GM19455 (cell line): ENCODE measurements at regions not wholly inside any gene's neighbourhood (a gene's known extent, or its start where the extent isn't known, plus 50 kb on each side); places are given as distances from the start of the nearest gene placed in this dataset.
"Not testable (repeated sequence)": the region's sequence is repeated elsewhere in the genome, so short reads cannot be mapped to it uniquely, and the experiment has no call there.

Experiments used
- ATAC-seq: cut with Tn5 transposase; IDR thresholded peaks from one replicate; pipeline ENCODE4 v1.9.1; 2021; ENCODE audit not compliant: unreplicated experiment

DNA sequence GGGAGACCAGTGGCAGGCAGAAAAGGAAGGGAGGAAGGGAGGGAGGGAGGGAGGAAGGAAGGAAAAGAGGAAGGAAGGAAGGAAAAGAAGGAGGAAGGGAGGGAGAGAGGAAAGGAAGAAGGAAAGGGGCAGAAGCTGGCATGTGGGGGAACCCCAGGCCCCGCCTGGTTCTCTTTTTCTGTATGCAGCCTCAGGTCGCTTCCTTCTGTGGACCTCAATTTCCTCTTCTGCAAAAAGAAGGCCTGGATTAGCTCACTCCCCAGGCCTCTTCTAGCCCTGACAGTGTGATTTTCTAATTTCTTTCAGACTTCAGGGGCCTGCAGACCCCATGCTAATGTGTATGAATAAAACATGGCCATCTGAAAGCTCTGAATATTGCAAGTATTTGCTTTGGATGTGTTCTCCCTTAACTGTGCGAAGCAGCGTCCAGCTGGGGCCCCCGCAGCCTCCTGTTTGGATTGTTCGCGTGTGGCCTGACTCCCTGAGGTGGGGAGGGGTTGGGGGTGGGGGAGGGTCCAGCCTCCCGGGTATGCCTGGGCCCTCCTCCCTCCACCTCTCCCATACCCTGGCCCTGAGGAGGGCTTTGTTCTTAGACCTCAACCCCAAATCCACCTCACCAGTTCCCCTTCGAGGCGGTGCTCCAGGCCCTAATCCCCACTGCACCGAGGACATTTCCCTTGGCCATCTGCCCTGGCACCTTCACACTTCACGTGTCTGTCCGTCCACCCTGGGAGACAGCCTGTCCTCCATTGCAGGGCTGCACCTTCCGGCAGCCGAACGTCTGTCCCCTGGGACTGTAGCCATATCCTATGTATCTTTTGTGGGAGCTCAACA lies 199.9 kb upstream of the ATP6AP2 start:
- ATAC-seq = no peak

DNA sequence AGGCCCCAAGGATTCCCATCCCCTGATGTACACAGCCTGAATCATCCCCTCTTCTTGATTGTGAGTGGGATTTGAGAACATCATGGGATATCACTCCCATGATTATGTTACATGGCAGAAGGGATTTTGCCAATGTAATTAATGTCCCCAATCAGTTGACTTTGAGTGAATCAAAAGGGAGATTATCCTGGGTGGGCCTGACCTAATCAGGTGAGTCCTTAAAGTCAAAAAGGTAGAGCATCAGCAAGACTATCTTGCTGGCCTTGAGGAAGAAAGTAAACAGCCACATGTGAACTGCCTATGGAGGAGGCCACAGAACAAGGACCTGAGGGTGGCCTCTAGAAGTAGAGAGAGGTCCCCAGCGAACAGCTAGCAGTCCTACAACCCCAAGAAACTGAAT lies 203.1 kb upstream of the ATP6AP2 start:
- ATAC-seq = no peak

DNA sequence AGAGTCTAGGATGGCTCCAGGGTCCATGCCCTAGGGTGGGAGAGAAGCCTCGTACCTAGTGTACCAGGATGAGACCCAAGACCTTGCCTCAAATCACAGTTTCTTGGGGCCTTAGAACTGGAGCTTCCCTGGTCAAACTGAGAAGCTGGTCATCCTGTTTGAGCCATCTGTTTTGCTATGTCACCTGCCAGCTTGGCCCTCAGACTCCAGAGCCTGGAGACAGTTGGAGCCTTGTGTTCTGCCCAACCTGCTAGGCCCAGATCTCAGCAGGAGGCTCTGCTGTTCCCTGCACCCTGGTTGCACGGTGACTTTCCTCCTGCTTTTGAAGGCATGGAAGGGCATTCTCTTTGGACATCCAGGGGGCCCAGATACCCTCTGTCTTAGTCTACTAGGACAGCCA lies 206.3 kb upstream of the ATP6AP2 start:
- no peak for ATAC-seq

DNA sequence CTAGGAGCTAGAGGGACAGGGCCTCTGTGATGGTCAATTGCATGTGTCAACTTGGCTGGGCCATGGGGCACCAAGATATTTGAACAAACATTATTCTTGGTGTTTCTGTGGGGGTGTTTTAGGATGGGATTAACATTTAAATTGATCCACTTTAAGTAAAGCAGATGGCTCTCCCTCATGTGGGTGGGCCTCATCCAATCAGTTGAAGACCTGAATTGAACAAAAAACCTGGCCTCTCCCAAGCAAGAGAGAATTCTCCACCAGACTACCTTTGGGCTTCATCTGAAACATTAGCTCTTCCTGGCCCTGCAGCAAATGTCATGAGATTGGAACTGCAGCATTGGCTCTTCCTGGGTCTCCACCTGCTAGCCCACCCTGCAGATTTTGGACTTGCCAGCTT lies 207.1 kb upstream of the ATP6AP2 start:
- ATAC-seq = no peak

DNA sequence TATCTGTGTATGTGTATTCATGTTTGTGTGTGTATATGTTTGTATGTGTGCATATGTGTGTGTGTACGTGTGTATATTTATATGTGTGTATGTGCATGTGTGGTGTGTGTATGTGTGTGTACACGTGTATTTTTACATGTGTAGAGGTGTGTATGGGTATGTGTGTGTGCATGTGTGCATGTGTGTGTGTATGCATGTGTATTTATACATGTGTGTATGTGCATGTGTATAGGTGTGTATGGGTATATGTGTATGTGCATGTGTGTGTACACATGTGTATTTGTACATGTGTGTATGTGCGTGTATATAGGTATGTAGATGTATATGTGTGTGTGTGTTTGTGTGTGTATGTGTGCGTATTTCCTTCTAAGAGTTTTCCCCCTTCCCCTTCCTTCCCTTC lies 207.7 kb upstream of the ATP6AP2 start:
- no peak for ATAC-seq

DNA sequence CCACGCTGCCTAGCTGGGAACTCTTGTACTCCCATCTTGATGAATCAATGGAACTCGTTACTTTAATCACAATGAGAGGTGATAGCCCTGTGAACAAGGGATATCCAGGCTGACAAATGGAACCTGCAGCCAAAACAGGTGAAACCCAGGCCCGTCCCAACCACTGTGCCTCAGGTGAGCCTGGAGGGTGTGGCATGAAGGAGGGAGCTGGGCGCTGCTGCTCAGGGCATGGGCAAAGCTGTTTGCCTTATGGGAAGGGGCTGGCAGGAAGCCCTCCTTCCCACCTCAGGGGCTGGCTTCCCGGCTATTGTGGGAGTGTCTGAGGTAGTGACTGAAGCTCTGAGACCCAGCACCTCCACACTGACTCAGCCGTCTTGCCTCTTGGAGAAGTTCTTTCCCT lies 209.4 kb upstream of the ATP6AP2 start:
- no peak for ATAC-seq

DNA sequence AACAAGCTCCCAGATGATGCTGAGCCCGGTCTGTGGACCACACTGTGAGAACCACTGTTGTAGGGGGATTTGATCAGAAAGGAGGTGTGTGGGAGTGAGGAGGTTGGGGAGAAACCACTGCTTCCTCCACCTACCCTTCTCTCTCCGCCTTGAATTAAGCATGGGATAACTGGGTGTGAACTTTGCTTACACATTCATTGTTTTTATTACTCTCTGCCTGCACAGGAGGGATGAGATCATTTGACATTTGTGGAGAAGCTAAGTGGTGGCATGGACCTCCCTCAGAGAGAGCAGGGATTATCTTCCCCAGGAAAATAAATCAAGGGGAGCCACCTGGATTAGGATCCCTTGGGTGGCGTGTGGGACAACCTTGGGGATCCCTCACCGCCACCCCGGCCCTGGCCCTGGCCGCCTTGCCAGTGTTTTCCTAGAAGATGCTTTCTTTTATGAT lies 212.1 kb upstream of the ATP6AP2 start:
- no peak for ATAC-seq

DNA sequence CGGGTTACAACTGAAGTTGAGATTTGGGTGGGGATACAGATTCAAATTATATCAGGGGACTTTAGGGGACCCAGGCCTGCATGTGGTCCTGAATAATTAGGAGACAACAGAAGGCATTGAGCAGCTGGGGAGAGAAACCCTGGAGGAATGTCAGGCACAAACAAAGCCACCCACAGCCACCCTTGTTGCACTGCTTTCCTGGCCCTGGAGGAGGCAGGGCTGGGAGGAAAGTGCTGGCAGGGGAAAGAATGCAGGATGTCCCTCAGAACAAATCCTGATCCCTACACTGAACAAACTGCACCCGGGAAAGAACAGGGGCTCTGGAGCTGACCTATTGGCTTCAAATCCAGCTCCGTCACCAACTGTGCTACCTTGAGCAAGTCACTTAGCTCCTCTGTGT lies 214.1 kb upstream of the ATP6AP2 start:
- ATAC-seq = no peak

DNA sequence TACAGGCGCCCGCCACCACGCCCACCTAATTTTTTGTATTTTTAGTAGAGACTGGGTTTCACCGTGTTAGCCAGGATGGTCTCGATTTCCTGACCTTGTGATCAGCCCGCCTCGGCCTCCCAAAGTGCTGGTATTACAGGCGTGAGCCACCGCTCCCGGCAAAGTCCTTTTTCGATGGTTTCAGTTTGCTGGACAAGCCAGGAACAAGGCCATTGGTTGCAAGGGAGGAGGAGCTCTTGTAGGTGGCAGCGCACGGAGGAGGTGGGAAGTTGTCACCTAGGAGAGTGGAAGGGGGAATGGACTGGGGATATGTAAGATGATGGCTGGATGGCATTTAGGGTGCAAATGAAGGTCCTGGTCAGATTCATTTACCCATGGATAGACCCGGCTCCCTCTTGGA lies 218.5 kb upstream of the ATP6AP2 start:
- ATAC-seq = not testable (repeated sequence)

DNA sequence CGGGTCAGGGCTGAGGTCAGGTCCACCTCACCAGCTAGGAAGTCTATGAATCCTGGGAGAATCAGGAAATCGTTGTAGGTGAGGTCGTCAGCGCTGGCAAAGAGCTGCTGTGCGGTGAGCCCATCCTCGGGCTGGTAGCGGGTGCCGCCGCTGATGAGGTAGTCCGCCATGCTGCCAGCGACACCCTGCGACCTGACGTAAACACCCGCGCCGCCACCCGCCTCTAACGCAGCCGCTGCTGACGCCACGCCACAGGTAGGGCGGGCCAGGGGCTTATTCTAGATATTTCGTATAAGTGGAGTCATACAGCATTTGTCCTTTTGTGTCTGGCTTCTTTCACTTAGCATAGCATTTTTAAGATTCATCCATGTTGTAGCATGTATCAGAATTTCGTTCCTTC lies 220.2 kb upstream of the ATP6AP2 start:
- ATAC-seq = no peak

DNA sequence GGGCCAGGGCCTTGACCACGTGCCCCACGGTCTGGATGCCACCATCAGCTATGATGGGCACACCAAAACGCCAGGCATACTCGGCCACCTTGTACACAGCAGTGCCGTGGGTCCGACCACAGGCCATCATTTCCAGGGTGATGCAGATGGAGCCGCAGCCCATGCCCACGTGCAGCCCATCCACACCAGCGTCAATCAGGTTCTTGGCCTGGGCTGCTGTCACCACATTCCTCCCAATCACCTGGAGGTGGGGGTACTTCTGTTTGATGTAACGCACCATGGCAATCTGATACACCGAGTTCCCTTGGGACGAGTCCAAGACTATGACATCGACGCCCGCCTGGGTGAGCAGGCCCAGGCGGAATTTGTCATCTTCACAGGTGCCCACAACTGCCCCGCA lies 221.2 kb upstream of the ATP6AP2 start:
- ATAC-seq = no peak

DNA sequence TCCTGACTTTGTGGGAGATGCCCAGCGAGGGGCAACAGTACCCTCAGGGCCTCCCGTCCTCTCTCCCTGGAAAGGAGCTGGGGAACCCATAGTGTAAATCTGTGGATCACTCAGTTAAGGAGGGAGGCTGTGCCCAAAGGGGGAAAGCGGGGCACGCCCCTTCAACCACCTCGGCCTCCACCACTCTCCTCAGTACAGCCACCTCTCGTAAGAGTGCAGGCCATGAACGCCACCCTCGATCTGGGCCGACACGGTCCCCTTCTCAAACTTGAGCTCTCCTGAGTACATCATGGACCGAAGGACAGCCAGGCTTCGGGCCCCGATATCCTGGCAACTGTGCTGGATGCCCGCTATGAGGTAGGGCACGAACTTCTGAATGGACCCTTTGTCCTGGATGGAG lies 221.8 kb upstream of the ATP6AP2 start:
- ATAC-seq = no peak

DNA sequence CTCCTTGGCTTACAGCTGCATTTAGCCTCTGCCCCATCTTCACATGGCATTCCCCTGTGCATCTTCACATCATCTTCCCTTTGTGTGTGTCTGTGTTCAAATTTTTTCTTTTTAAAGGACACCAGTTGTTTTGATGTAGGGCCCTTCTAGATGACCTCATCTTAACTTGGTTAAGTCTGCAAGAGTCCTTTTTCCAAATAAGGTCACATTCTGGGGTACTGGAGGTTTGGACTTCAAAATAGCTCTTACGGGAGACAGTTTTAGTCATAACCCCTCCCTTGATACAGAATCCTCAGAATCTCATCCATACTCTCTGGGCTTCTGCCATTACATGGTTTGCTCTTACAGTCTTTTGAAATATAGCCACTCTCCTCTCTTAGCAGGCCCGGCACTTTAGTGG lies 231.5 kb upstream of the ATP6AP2 start:
- no peak for ATAC-seq

DNA sequence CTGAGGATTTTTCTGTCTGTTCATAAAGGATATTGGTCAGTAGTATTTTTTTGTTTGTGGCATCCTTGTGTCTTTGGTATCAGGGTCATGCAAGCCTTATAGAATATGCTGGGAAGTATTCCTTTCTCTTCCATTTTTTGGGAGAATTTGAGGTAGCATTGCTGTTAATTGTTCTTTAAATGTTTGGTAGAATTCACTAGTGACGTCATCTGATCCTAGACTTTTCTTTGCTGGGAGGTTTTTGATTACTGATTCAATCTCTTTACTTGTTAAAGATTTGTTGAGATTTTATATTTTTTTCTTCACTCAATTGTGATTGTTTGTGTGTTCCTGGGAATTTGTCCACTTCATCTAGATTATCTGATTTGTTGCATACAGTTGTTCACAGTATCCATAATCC lies 234.4 kb upstream of the ATP6AP2 start:
- ATAC-seq = no peak

DNA sequence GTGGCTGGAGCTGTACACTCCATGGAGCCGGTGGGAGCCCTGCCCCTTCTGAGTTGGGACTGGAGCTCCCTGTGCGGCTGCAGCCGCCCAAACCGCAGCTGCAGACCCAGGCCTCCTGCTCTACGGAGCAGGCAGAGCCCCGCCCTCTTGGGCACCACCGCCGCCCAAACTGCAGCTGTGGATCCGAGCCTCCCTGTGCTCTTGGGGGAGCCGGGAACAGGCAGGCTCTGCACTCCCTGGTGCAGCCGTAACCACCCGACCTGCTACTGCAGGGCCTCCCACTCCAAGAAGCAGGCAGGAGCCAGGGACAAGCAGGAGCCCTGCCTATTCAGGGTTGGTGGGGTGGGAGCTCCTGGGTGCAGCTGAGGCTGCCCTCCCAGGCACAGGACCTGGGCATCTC lies 237.5 kb upstream of the ATP6AP2 start:
- no peak for ATAC-seq

DNA sequence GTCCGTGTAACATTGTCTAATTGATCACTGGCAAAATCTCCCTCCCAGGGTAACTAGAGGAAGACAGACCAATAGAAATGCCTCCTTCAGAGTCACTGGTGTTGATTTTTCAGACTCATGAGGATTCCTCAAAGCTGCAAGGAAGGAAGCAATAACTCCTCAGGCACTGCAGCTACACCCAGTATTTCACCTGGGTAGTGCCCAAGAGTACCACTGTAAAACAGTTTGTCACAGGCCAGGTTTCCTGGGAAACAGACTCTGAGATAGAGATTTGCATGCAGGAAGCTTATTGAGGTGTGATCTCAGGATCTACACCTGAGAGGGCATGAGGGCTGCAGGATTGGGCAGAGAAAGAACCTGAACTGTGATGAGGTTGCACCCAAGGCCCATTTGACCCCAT lies 240.7 kb upstream of the ATP6AP2 start:
- no peak for ATAC-seq

DNA sequence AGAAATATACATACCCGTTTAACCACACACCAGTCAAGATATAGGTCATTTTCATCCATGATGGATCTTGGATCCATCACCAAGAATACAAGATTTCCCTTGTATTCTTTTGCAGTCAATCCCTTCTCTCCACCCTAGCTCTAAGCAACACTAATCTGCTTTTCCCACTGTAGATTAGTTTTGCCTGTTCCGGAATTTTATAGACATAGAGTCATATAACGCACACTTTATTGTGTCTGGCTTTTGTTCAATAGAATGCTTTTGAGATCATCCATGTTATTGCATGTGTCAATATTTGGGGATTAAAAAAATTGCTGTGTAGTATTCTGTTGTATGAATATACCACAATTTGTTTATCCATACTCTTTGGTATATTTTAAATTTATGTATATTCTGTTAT lies 235.6 kb upstream of the BCOR start:
- ATAC-seq = no peak

DNA sequence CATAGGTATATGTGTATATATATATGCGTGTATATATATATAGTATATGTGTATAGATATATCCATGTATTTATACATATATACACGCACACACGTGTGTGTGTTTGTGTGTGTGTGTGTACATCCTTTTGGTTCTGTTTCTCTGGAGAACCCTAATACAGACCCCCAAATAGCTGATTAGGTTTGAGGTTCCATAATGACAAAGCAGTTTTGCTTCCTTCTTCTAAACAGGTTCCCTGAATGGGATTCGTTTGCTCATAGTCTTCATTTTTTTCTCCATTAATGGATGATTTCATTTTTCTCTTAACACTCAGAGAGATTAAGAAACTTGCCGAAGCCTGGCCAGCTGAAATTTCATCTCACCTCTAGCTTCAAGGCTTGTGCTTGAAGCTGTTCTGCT lies 234.0 kb upstream of the BCOR start:
- no peak for ATAC-seq

DNA sequence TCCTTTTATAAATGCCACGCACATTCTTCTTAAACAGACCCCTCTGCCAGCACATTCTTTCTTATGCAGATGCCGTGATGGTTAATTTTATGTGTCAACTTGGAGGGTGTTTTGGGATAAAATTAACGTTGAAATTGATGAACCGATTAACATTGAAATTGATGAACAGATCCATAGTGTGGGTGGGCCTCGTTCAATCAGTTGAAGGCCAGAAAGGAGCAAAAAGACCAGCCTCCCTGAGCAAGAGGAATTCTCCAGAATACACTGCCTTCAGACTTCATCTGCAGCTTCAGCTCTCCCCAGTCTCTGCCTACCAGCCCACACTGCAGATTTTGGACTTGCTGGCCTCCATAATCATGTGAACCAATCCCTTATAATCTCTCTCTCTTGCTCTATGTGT lies 233.6 kb upstream of the BCOR start:
- ATAC-seq = no peak

DNA sequence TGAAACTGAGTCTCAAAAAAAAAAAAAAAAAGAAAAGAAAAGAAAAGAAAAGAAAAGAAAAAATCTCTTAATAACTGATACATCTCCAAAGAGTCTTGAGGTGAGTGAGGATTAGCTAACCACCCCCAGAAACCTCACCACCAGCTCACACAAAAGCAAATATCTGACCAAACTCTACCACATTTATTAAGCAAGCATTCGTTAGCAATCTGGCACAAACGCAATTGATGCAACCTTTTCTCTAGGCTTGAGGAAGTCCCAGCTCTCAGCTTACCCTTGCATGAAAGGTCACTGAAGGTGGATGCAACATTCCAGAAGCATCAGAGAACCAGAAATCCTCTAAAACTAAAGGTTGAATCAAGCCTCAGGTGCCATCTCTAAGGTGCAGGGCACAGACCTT lies 231.9 kb upstream of the BCOR start:
- no peak for ATAC-seq

DNA sequence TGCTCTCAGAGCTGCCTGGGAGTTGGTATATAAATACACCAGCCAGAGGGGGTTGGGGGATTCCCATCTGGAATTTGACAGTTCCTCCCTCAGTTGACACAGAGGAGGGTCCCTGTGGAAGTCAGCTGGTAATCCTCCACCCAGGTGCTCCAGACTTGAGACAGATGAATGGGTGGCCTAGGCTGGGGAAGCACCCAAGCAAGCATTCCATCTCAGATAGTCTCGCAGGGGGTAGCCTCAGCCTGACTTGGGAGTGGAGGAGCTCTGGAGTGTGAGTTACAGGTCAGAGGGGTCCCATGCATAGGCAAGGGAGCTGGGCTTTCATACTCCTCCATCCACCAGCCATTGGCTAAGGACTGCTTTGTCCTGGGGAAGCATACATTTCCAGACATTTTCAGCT lies 229.3 kb upstream of the BCOR start:
- no peak for ATAC-seq

DNA sequence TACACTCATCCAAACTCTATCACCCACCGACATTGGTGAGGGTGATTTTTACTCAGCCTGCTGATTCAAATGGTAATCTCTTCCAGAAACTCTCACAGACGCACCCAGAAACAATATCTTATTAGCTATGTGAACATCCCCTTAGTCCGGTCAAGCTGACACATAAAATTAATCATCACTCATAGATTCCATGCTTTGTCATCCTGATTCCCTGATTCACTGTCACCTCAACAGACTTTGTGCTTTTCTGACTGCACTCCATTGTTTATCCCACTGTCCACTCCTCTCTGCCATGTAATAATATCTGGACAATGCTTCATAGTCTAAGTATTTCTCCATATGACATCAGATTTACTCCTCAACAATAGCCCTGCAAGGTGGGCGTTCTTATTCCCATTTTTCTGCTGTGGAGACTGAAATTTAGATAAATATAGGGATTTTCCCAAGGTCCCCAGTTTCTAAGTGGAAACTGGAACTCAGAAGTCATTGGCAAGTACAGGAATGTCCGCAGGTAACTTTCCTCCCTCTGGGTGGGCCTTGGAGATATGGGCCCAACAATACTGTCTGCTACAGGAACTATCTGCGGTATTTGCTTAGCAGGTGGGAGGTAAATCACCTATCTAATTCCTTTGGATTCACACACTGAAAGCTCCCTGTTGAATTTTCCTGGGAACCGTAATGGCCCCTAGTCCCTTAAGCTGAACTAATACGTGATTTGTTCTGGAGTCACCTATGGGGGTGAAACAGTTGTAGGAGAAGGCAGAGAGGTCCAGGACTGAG lies 228.6 kb upstream of the BCOR start:
- ATAC-seq = no peak

DNA sequence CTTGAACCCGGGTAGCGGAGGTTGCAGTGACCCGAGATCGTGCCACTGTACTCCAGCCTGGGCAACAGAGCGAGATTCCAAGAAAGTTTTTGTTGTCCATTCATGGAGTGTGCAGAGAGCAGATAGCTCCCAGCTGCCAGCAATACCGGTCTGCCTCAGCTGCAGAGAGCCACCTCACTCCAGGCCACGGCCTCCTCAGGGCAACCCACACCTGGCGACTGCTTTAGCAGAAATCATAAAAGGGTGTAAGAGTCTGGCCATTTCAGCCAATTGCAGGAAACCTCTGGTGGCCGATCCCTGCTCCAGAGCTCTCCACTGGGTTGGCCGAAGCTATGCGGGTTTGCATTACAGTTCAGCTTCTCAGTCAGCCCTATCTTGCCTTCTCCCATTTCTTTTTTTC lies 227.4 kb upstream of the BCOR start:
- no peak for ATAC-seq
